Endothelial cell of umbilical vein (primary cell): ENCODE measurements at regions not wholly inside any gene's neighbourhood (a gene's known extent, or its start where the extent isn't known, plus 50 kb on each side); places are given as distances from the start of the nearest gene placed in this dataset.

Experiments used
- BruUV-seq: library from RNA; stranded (reverse); fragments of 400-500 nt; replicated peaks from 2 replicates; lab custom pipeline; 2021; lab: Mats Ljungman, UMichigan
- CTCF ChIA-PET: fragments of 300-600, 350-600 bp; sonication (Branson Sonifier 250); formaldehyde crosslinking; loops from one replicate; lab custom pipeline; 2021; ENCODE audit warnings: antibody characterized with exemption, inconsistent platforms; lab: Charles Lee
- POLR2A ChIA-PET: fragments of 300-600, 350-600 bp; sonication (Branson Sonifier 250); formaldehyde crosslinking; loops from one replicate; lab custom pipeline; 2021; ENCODE audit warnings: antibody characterized with exemption, inconsistent platforms; lab: Charles Lee
- DNase-seq: peaks from one replicate; pipeline ENCODE4 v3.0.0-alpha.2; 2011; ENCODE audit warnings: low read depth, low spot score
- FAIRE-seq: peaks from 2 replicates; lab custom pipeline; 2011; peaks lifted over from hg19 to GRCh38; lab: Jason Lieb, UNC
- H2AFZ ChIP-seq: 2 replicates; pipeline ENCODE4 v1.6.0; 2012; ENCODE audit warnings: low read depth, low read length, control low read depth, inconsistent platforms
- H3K27ac ChIP-seq: 2 replicates; pipeline ENCODE4 v1.5.1; 2011; ENCODE audit warnings: low read depth, mild to moderate bottlenecking, control low read depth, low read length, moderate library complexity; ENCODE audit not compliant: insufficient read depth
- H3K27me3 ChIP-seq, 2 experiments: 2 replicates each; pipeline versions ENCODE4 v1.6.0 to v1.6.1; 2011; ENCODE audit warnings: low read length in 2 of 2, mixed read lengths in 1 of 2; ENCODE audit not compliant: control insufficient read depth in 2 of 2, insufficient read depth in 2 of 2
- H3K36me3 ChIP-seq, 2 experiments: 2 replicates in 1 of 2; 3 replicates in 1 of 2; pipeline ENCODE4 v1.5.1; 2011; ENCODE audit warnings: low read length in 2 of 2, mild to moderate bottlenecking in 1 of 2, moderate library complexity in 1 of 2; ENCODE audit not compliant: control insufficient read depth in 2 of 2, insufficient read depth in 2 of 2; ENCODE audit errors: extremely low read depth in 1 of 2
- H3K4me1 ChIP-seq: 3 replicates; pipeline ENCODE4 v1.5.1; 2011; ENCODE audit warnings: mild to moderate bottlenecking, low read length; ENCODE audit not compliant: control insufficient read depth, insufficient read depth; ENCODE audit errors: extremely low read depth
- H3K4me2 ChIP-seq: 2 replicates; pipeline ENCODE4 v1.6.1; 2011; ENCODE audit warnings: low read length, control low read depth, mixed read lengths; ENCODE audit not compliant: insufficient read depth
- H3K4me3 ChIP-seq, 3 experiments: fragments of 200-600 bp in 1 of 3; sonication (generic), shearing (Covaris generic) in 1 of 3; replicated peaks in 1 of 3; 2 replicates each; pipeline ENCODE4 v1.5.1; 2011 to 2016; ENCODE audit warnings: control low read depth in 3 of 3, low read length in 3 of 3, mild to moderate bottlenecking in 2 of 3, inconsistent platforms in 1 of 3, low read depth in 1 of 3, moderate library complexity in 1 of 3; ENCODE audit not compliant: insufficient read depth in 1 of 3
- H3K79me2 ChIP-seq: 2 replicates; pipeline ENCODE4 v1.6.0; 2012; ENCODE audit warnings: low read length, inconsistent platforms; ENCODE audit not compliant: control insufficient read depth, insufficient read depth
- H3K9ac ChIP-seq: replicated peaks from 2 replicates; pipeline ENCODE3; 2011; ENCODE audit warnings: low read length, control low read depth; ENCODE audit not compliant: insufficient read depth; ENCODE audit errors: extremely low read depth
- H3K9me1 ChIP-seq: replicated peaks from 3 replicates; pipeline ENCODE4 v1.6.0; 2011; ENCODE audit warnings: mild to moderate bottlenecking, low read length; ENCODE audit not compliant: control insufficient read depth, insufficient read depth; ENCODE audit errors: extremely low read depth
- H3K9me3 ChIP-seq: replicated peaks from 2 replicates; pipeline ENCODE4 v1.5.1; 2012; ENCODE audit warnings: low read length, inconsistent platforms; ENCODE audit not compliant: control insufficient read depth, insufficient read depth
- H4K20me1 ChIP-seq: replicated peaks from 2 replicates; pipeline ENCODE3; 2011; ENCODE audit warnings: mild to moderate bottlenecking, low read length; ENCODE audit not compliant: control insufficient read depth, insufficient read depth; ENCODE audit errors: extremely low read depth
- CTCF ChIP-seq, 2 donors: IDR thresholded peaks; 1 replicate in 1 of 2; 2 replicates in 1 of 2; pipeline ENCODE4 v1.5.1; 2011; ENCODE audit warnings: low read length in 2 of 2, mild to moderate bottlenecking in 2 of 2, moderate library complexity in 2 of 2, control low read depth in 1 of 2, inconsistent platforms in 1 of 2, low read depth in 1 of 2; ENCODE audit not compliant: insufficient read depth in 1 of 2; ENCODE audit errors: extremely low read depth in 1 of 2
- EZH2 ChIP-seq: IDR thresholded peaks from 2 replicates; pipeline ENCODE4 v1.6.1; 2012; ENCODE audit warnings: borderline replicate concordance, low read depth, mild to moderate bottlenecking, moderate library complexity, low read length, inconsistent platforms; ENCODE audit not compliant: severe bottlenecking
- FOS ChIP-seq: IDR thresholded peaks from 2 replicates; pipeline ENCODE4 v1.6.1; 2011; ENCODE audit warnings: mild to moderate bottlenecking, low read length, moderate library complexity, borderline replicate concordance; ENCODE audit not compliant: insufficient read depth
- GATA2 ChIP-seq: IDR thresholded peaks from 2 replicates; pipeline ENCODE4 v1.7.0; 2011; ENCODE audit warnings: low read depth, mild to moderate bottlenecking, moderate library complexity, mixed read lengths, low read length; ENCODE audit not compliant: insufficient read length, insufficient read depth
- JUN ChIP-seq: IDR thresholded peaks from 2 replicates; pipeline ENCODE4 v1.6.1; 2011; ENCODE audit warnings: borderline replicate concordance, low read depth; ENCODE audit not compliant: insufficient read length, insufficient read depth
- MYC ChIP-seq: IDR thresholded peaks from one replicate; pipeline ENCODE4 v1.6.1; 2011; ENCODE audit warnings: mild to moderate bottlenecking, low read depth, low read length
- POLR2A ChIP-seq: IDR thresholded peaks from 2 replicates; pipeline ENCODE4 v1.6.1; 2012; ENCODE audit warnings: low read depth, mild to moderate bottlenecking, control low read depth, low read length
- POLR2AphosphoS5 ChIP-seq: IDR thresholded peaks from 2 replicates; pipeline ENCODE4 v1.6.1; 2012; ENCODE audit warnings: low read depth, mild to moderate bottlenecking, control low read depth, low read length, moderate library complexity; ENCODE audit not compliant: insufficient read depth
- dilution Hi-C: fragments of 300-500 bp; cut with MboI; formaldehyde crosslinking; loops from one replicate; pipeline ENCODE4 v1.15.0; 2019; ENCODE audit warnings: low sequenced_read_pairs; ENCODE audit not compliant: extremely low pct_ligation_motif_present
- intact Hi-C: fragments of 100-400 bp; cut with micrococcal nuclease; formaldehyde crosslinking; loops from one replicate; pipeline ENCODE4 v1.10.0; 2022
- TF ChIP-seq, protein P1 (sequence below): IDR thresholded peaks from 2 replicates; pipeline ENCODE4 v1.6.1; 2011; ENCODE audit not compliant: insufficient read depth, insufficient read length

DNA sequence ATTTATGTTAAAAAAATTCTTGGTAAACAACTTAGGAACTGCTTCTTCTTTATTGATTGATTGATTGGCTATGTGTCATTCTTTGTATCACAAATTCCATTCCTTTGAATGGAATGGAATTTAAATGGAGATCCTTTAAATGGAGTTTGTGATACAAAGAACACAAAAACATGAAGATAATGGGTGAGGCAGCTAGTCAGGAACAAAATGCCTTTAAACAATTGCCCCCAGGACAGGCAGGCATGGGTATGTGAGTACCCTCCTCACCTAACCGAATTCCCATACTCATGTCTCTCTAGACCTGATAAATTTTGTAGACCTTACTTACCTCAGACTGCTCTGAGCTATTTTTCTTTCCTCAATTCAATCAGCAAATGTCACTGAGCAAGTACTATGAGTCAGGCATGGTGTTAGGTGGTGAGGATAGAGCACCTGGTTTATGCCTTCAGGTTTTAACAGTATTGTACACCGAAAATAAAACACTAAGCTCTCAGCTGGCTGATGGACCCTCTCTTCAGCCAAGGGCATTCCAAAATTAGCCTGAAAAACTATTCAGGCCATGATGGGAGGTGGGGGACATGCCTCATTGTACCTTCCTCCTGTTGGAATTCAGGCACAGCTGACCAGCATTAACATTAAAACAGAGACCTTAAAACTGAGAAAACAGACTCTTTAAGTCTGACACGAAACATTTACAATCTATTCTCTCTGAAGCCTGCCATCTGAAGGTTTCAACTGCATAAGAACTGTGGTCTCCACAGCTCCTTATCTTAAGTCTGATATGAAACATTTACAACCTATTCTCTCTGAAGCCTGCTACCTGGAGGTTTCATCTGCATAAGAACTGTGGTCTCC, 58.9 kb downstream of the OLFML3 start:
- FAIRE-seq, result no peak
- Histone ChIP-seq H3K9me3 (no peaks in the 10 kb centered on the region), H3K4me3 (no peak overlapping the region), H4K20me1 (no peaks in the 10 kb centered on the region), H2AFZ (no peak overlapping the region), H3K4me2 (no peak overlapping the region), H3K27ac (no peak overlapping the region), H3K79me2 (no peaks in the 10 kb centered on the region), H3K9ac (no peak overlapping the region), H3K4me1 (no peaks in the 10 kb centered on the region), H3K36me3 (no peaks in the 10 kb centered on the region), H3K9me1 (no peaks in the 10 kb centered on the region), H3K27me3 (peaks cover 0 to 4% of the 10 kb centered on the region in 2 experiments)
- ChIA-PET POLR2A (no interaction called here), CTCF (no interaction called here)
- TF ChIP-seq, protein P1, sequence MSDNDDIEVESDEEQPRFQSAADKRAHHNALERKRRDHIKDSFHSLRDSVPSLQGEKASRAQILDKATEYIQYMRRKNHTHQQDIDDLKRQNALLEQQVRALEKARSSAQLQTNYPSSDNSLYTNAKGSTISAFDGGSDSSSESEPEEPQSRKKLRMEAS, result no peak
- TF ChIP-seq FOS (no peak), GATA2 (no peak), POLR2A (no peak), MYC (no peak), CTCF (IDR thresholded peaks at IDR 0.05; ENCODE audit: extremely low read depth in 1 of 2, insufficient read depth in 1 of 2, low read depth in 1 of 2, low read length in 2 of 2) (no peak), EZH2 (no peak), JUN (no peak), POLR2AphosphoS5 (no peak)
- dilution Hi-C loops (no loop called here), intact Hi-C loops (no loop called here)
- no TSS peak for BruUV-seq
- no peak for DNase-seq
